ENCODE measurements at regions not wholly inside any gene's neighbourhood (a gene's known extent, or its start where the extent isn't known, plus 50 kb on each side); places are given as distances from the start of the nearest gene placed in this dataset.

- no peak for DNase-seq (ENCODE audit: insufficient read length, low spot score)
- FAIRE-seq = no peak
Measured at GRCh38 chr6:143595251-143596036, 82.3 kb upstream of the PHACTR2 start.

DNA sequence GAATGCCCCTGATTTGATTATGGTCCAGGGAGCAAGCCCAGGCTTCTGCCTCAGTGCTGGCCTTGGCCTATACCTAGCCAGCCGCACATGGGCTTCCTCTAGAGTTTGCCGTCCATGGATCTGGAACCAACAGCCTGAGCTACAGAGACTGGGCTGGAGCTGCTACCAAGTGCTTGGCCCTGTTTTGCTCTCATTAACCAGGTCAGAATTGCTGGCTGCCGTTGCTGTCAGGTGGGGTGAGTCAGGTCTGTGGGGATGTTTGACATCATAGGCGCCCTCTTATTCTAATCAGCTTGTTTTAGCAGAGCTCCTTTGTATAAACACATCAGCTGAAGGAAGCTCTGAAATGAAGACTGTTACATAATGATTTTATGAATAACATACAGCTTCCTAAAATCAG lies 83.1 kb upstream of the PHACTR2 start:
- no peak for DNase-seq (ENCODE audit: insufficient read length, low spot score)
- FAIRE-seq = no peak

- no peak for FAIRE-seq
Measured at GRCh38 chr6:143592335-143592734, 80.8 kb upstream of the FUCA2 start.

GRCh38 chr6:143591441-143591840 lies 79.9 kb upstream of the FUCA2 start:
- FAIRE-seq (no peak), DNase-seq (ENCODE audit: insufficient read length, low spot score) (no peak)

More at GRCh38 chr6:143592335-143592734, 80.8 kb upstream of the FUCA2 start:
- no peak for DNase-seq (ENCODE audit: insufficient read length, low spot score)

DNA sequence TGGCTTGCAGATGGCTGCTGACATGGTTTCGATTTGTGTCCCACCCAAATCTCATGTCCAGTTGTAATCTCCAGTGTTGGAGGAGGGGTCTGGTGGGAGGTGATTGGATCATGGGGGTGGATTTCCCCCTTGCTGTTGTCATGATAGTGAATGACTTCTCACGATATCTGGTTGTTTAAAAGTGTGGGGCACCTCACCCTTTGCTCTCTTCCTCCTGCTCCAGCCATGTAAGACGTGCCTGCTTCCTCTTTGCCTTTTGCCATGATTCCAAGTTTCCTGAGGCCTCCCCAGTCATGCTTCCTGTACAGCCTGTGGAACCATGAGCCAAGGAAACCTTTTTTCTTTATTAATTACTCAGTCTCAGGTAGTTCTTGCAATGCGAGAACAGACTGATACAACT lies 77.6 kb upstream of the FUCA2 start:
- DNase-seq (ENCODE audit: insufficient read length, low spot score) = no peak
- no peak for FAIRE-seq

DNA sequence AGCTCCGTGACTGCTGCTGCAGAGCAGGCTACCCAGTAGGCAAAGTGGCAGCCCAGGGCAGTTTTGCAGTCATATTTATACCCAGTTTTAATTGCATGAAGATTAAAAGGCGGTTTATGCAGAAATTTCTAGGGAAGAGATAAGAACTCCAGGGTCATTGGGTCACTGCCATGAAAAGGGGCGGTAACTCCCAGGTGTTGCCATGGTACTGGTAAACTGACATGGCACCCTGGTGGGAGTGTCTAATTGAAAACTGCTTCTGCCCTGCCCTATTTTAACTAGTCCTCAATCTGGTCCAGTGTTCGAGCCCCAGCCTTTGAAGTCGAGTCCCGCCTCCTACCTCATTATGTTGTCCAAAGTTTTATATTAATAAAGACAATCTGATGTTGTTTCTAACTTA lies 75.0 kb upstream of the FUCA2 start:
- FAIRE-seq (no peak), DNase-seq (ENCODE audit: insufficient read length, low spot score) (no peak)

DNA sequence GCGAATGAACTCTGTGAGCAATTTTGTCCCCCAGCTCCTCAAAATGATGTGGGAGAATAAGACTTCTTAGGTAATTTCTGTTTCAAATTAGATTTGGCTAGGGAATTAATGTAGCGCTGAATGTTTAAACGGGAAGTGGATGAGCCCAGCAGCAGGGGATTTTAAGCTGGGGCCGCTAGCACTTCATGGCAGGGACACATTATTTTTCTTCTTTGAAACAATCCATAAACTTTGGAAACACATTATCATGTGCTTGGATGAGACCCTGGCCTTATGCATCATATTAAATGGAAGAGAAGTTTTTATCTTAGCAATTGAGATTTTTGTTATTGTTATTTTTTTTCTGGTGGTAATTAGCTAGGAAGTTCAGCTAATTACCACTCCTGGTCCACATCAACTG lies 74.2 kb upstream of the FUCA2 start:
- no peak for FAIRE-seq
- DNase-seq (ENCODE audit: insufficient read length, low spot score) = no peak

DNA sequence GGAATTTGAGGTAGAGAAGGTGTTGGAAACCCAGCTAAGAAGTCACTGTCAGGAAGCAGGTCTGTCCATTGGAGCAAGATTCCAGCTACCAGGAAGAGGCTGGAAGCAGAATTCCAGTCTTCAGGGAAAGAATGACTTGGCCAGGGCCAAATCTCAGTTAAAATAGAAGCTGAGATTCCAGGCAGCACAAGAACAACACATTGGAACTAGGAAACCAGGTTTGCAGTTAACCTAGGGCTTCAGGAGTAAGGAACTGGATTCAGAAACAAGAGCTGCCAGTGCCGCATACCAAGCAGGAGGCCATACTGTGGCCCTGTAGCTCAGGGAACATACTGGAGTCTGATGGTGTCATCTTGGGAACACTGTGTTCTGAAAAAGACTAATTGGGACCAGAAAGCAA lies 73.7 kb upstream of the FUCA2 start:
- FAIRE-seq = no peak

GRCh38 chr6:143583542-143584327 lies 72.2 kb upstream of the FUCA2 start:
- DNase-seq (ENCODE audit: insufficient read length, low spot score) = no peak
- FAIRE-seq = no peak

More for the DNA sequence above, 73.7 kb upstream of the FUCA2 start:
- DNase-seq (ENCODE audit: insufficient read length, low spot score) = no peak

GRCh38 chr6:143581835-143582480 lies 70.4 kb upstream of the FUCA2 start:
- DNase-seq (ENCODE audit: insufficient read length, low spot score) (no peak), FAIRE-seq (no peak)

- DNase-seq (ENCODE audit: insufficient read length, low spot score) = no peak
Measured at GRCh38 chr6:143579703-143580102, 68.2 kb upstream of the FUCA2 start.

GRCh38 chr6:143578054-143578453 lies 66.5 kb upstream of the FUCA2 start:
- no peak for DNase-seq (ENCODE audit: insufficient read length, low spot score)
- no peak for FAIRE-seq

More at GRCh38 chr6:143579703-143580102, 68.2 kb upstream of the FUCA2 start:
- no peak for FAIRE-seq

DNA sequence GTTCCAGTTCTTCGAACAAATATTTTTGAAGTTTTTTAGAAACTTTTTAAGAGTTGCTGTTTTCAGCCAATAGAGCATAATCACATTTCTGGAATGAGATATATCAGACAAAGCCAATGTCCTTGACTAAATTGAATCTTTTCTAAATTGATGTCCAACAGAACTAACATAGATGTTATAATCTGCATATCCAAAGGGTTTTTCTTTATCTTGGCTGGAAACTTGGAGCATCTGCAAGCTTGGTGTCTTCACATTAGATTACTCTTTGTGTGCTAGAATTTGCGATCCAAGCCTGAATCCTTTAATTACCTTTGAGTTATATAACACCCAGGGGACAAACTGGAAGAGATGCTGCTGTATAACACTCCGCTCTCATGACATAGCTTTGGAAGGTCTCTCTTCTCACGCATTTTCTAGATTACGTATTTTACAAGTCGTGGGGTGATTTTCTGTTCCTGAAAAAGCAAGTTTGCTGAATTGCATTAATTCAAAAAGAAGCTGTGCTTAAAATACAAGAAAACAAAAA lies 64.4 kb upstream of the FUCA2 start:
- FAIRE-seq (no peak), DNase-seq (ENCODE audit: insufficient read length, low spot score) (no peak)

DNA sequence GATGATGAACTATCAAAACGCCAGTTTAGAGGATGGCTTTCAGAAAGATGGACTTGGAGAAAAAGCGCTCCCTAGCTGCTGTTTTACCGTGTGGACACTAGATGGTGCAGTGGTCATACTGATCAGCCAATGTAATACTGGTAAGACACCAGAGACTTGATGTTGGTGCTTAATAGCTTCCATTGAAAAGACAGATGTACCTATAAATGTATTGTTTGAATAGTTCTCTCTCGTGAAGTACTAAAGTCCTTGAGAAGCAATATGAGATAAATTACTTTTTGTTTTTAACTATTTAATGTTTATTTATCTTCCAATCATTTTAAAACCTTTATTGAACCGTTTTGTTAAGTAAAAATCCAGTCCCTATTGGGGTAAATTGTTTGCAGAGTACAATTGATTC lies 63.9 kb upstream of the FUCA2 start:
- FAIRE-seq (peak; percentile 88), DNase-seq (ENCODE audit: insufficient read length, low spot score) (peak; percentile 63)

DNA sequence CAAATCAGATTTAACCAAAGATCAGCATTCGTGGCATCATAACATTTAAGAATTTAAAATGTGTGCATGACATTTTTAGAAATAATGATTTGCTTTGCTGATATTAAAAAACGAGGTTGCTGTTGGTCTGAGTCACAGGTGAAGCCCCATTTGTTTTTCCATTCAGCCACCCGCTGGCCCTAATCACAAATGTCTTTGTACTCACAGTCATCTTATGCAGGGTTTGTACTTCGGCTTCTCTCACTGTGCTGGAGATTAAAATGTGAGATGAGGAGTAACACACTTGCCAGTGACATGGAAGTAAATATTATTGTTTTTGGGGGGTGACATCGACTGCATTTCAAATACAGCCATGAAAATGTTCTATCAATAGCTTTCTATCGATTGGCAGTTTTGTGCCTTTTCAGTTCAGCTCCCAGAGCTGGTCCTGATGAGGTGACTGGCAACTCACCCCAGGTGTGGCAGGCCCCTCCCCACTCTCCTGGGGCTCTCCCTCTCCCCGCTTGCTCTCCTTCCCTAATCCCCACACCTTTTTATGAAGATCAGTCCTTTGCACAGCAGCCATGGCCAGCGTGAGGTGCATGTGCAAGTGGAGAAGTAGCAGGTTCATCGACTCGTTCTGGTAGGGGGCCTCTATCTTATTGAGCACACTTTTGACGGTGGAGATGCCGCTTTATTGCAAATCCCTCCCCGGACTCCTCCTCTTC lies 58.8 kb upstream of the FUCA2 start:
- no peak for FAIRE-seq
- DNase-seq (ENCODE audit: insufficient read length, low spot score) = no peak

- FAIRE-seq = no peak
- no peak for DNase-seq (ENCODE audit: insufficient read length, low spot score)
Measured at GRCh38 chr6:143569040-143569439, 57.5 kb upstream of the FUCA2 start.

GRCh38 chr6:143564484-143565017 lies 53.0 kb upstream of the FUCA2 start:
- FAIRE-seq (no peak), DNase-seq (ENCODE audit: insufficient read length, low spot score) (no peak)

DNA sequence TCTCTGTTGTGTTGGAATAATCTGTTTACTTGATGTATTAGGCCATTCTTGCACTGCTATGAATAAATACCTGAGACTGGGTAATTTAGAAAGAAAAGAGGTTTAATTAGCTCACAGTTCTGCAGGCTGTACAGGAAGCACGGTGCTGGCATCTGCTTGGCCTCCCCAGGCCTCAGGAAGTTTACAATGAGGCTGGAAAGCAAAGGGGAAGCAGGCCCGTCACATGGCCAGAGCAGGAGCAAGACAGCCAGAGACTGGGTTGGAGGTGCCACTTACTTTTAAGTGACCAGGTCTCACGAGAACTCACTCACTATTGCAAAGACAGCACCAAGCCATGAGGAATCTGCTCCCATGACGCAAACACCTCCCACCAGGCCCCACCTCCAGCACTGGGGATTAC lies 50.6 kb upstream of the FUCA2 start:
- DNase-seq (ENCODE audit: insufficient read length, low spot score) = no peak
- FAIRE-seq = no peak

Data from GM19239 (cell line).